Stimulated activated CD4-positive, alpha-beta T cell treated with anti-CD3 and anti-CD28 coated beads, Interleukin-2, amount 100 ng/mL, for 4 hours (primary cell): ENCODE measurements at regions not wholly inside any gene's neighbourhood (a gene's known extent, or its start where the extent isn't known, plus 50 kb on each side); places are given as distances from the start of the nearest gene placed in this dataset.

Source experiments
- DNase-seq: peaks from one replicate; pipeline ENCODE4 v3.0.0-alpha.2; 2020; ENCODE audit warnings: low read depth

DNA sequence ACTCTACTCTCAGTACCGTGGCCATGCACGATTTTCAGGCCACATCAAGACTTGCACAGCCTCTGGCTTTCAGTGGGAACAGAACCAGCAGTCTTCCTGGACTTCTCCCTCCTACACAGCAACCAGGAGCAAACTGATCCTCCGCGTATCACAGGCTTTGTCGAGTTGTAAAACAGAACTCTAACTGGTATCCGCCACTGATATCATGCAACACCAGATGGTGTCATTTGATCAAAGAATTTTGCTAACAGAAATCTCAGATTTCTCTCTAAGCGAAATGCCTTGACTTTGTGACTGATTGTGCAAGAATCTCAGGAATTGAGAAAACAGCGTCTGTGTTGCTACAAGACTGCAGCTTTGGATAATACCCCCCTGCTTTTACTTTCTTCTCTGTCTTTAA lies 85.7 kb downstream of the COPS8 start:
- DNase-seq, result no peak

DNA sequence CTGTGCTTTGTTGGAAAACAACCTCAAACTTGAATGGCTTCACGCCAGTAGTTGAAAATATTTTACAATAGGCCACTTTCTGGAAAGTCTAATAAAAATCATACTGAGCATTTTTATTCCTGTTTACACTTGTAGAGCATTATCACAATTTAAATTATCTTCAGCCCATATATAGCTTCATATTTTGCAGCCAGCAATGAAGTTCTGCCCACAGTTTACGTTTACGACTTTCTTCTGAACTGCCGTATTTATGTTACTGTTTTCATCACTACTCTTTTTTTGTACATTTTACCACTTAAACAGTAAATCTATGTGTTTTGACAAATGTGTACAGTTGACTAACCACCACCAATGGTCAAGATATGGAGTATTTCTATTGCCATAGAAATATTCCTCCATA lies 86.2 kb downstream of the COPS8 start:
- no peak for DNase-seq

DNA sequence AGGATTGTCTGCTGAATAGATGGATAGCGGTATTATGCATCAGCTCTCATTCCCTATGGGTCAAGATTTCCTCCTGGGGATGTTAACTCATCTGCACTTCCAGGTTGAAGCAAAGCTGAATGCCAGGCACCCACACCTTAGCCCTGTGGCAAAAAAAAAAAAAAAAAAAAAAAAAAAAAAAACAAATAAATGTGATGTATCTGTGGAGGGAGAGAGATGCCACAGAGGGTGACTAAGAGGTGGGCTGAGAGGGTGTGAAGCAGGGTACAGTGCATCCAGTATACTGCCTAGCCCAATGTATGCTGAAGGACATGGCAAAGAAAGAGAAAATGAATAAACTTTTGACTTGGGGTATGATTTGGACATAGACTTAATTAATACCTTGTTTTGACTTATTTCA lies 91.4 kb downstream of the COPS8 start:
- DNase-seq, result no peak

DNA sequence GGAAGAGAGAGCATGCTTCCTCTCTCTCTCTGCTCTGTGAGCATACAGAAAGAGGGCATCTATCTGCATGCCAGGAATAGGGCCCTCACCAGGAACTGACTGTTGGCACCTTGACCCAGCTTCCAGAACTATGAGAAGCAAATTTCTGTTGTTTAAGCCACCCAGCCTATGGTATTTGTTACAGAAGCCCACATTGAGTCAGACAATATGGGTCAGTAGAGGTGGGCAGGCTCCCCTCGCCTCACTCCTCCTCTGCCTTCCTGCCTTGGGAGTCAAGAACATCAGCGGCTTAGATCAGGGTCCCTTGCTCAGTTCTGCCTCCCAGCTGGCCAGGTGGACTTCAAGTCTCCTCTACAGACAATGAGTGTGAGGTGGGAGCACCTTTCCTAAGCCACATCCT lies 92.3 kb downstream of the COPS8 start:
- DNase-seq, result no peak

- DNase-seq, result no peak
Measured at GRCh38 chr2:237178396-237178795, 92.7 kb downstream of the COPS8 start.

DNA sequence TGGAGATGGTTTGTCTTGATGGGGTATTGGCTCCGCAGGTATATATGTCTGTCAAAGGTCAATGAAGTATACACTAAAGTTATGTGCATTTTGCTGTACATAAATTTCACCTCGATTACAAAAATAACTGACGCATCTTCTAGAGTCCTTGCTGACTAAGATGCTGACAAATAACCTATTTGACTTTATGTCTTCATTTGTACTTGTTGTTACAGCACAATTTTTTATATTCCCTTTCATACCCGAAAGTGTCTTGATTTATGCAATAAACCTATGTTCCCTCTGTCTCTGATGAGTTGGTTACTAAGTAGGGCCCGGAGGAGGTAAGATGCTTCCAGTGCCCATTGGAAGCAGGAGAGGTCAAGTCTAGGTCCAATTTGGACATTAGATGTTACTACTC lies 93.5 kb downstream of the COPS8 start:
- no peak for DNase-seq

- no peak for DNase-seq
Measured at GRCh38 chr2:237180187-237180586, 94.5 kb downstream of the COPS8 start.

- no peak for DNase-seq
Measured at GRCh38 chr2:237180987-237181386, 95.3 kb downstream of the COPS8 start.

DNA sequence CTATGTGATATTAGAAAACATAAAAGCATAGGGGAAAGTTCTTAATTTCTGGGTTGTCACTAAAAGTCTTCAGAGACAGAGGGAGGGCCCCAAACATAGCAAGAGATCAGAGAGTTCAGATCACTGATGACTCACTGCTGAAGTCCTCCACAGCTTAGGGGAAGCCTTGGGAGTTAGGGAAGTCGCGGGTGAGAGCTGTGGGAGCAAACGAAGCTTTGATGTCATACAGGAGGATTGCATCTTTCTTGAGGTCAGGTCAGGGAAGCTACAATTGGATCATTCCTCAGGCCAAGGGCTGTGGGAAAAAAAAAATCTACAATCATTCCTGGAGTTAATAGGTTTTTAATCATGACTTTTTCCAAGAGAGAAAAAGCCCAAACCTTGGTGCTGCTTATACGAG lies 96.2 kb downstream of the COPS8 start:
- DNase-seq, result no peak

- DNase-seq, result no peak
Measured at GRCh38 chr2:237182422-237183123, 96.9 kb downstream of the COPS8 start.

GRCh38 chr2:237184192-237184918 lies 98.7 kb downstream of the COPS8 start:
- no peak for DNase-seq

DNA sequence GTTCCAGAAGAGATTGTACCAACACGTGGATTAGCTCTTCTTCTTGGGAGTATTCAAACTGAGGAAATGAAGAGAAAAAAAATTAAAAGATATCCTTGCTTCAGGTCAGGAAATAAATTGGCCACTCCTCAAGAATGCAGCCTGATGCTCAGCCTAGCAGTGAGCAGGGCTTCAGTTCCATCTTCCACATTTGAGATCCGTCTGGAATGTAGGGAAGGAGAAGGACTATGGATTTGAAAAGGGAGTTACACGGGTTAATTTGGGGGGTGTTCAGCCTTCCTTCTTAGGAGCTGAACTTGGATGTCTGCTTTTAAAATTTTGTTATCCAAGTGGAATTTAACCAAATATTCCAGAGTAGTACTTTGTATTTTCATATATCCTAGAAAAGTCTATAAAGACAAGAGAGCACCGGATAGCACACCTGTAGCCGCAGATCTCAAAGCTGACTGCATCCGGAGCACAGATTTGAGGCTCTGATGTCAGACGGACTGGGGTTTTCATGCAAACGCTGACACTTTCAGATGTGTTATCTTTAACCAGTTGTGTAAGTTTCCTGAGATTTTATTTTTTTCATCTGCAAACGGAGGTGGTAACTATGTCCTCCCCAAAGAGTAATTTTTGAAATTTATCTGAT lies 99.3 kb downstream of the COPS8 start:
- DNase-seq, result no peak

DNA sequence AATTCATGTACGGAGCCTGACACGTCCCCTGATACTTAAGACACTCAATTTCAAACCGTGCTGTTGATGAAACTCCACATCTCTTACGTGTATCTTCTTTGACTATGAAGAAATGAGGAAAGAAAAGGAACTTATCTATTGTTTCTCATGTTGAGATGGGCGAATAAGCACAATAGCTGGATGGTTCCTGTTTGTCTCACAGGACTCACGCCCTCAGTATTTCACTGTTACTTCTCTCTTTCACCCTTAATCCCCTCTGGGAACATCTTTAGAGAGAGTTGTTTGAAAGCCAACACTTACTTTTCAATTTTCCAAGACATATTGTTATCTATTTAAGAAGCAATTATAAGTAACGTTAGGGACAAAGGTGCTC lies 99.8 kb downstream of the COPS8 start:
- DNase-seq, result no peak

DNA sequence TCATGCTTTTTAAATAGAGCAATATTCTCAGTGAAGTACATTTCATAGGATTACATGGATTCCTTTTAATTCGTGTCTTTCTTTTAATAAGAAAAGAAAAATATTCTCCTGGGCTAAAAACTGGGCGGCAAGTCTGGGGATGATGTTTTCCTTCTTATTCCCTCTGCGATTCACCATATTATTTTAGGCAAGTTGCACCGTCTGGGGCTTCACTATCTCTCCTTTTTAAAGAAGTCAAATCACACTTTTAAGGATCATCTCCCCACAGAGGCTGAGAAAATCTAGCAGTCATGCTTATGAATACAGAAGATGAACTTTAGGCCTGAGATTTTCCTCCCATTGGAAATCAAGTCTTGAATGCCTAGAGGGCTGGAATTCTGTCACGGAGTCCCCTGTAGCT lies 104.1 kb downstream of the COPS8 start:
- DNase-seq, result no peak

DNA sequence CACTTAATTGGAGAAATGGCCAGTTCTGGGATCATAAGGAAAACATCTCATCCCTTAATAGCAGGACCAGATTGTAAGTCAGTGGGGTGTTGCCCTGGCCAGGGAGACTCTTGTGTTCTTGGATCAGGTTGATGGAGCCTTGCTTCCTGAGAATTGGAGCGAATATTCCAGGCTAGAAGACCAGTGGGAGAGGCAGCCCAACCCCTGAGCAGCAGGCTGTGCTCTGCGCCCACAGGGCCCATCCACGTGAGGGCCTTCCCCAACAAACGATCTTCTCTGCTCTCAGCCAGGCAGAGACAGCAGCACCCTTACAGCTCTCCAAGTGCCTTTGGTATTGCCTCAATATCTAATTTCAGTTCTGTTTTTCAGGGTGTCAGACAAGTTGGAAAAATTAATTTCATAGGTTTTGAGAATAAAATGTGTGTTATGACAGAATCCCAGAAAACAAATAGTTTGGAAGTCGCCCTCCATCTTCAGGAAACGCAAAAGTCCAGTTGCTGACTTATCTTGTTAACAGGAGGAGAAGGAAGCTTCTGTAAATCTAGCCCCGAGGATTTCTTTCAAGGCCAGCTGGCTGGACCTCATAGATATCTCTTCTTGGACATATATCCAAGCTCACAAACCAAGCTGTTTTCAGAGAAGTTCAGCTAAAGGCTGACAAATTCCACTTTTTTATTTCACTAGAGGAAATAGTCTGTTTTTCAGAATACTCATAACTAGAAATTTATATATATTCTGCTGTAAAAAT lies 105.5 kb downstream of the COPS8 start:
- no peak for DNase-seq

- DNase-seq, result no peak
Measured at GRCh38 chr2:237191714-237192081, 106.0 kb downstream of the COPS8 start.

GRCh38 chr2:237192881-237193280 lies 107.2 kb downstream of the COPS8 start:
- DNase-seq, result no peak

GRCh38 chr2:237193436-237193835 lies 107.7 kb downstream of the COPS8 start:
- DNase-seq, result no peak

DNA sequence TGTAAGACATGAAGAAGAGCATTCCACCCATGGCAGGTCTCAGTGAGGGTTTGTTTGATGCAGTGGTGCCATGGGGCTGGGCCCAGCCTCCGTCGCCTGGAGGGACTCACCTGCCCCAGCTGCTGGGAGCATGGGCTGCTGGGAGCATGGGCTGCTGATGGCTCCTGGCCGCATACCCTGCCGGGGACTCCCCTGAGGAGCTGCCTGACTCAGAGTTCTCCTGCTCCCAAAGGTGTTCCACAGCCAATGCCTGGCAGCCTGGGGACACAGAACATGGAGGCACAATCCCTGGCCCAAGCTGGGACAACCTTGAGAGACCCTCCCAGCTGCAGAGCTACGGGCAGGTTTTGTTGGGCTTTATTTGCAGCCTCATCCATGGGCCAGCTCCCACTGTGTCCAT lies 108.4 kb downstream of the COPS8 start:
- DNase-seq, result no peak

DNA sequence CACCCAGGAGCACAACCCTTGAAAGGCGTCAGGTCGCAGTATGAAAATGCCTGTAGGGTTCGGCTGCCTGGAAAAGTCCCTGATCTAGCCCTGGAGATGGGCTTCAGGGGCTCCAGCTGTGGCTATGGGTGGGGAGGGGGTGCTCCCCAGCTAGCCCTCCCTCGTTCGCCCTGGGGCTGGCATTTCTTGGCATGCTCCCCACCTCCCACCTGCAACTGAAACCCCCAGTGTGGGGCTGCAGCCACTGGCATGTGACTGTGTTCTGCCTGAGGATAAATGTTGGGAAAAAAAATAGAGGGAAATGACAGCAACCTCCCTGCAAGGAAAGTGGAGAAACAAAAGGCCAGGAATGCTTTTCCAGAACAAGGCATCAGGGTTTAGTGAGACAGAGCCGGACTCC lies 109.2 kb downstream of the COPS8 start:
- DNase-seq, result no peak

DNA sequence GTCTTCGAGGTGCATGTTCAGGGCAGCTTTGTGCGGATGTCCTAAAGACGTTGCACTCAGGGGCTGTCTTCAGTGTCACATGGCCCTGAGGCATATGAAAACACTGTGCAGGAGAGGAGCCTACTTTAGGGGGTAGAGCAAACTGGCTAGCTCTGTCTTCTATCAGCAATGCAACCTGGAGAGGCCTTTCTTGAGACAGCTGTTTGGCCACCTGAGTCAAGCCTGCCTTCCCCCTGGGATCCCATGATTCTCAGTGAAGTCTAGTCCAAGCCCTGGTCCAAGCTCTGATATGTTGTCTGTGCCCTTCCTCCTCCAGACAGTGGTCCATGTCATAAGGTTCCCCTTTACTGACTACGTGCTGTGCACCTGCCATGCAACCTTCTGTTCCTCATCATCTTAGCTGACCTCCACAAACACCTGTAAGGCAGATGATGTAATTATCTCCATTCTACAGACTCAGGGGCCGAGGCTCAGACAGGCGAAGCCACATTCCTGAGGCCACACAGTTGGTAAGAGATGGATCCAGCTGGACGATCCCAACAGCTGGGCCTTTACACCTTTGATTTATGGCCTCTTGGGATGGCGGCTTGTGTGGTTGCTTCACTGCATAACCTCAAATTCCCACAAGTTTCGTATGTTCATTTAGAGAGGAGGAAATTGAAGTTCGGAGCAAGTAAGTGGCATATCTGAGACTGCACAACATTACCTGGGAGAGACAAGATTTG lies 109.9 kb downstream of the COPS8 start:
- DNase-seq, result no peak

DNA sequence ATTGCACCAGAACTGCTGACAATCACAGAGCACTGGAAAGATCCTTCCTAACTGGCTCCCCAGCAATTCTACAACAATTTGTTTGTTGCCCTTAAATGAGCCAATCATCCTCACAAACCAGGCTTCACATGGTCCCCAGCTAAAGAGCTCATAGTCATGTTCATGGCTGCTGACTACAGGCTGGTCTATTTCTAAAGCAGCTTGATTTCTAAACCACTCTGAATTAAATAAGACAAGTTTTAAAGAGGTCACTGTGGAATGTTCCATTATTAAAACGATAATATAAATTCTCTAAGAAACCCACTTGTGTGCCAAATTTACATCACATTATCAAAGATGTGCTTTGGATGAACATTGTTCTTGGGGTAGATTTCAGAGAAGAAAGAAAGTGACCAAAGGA lies 110.7 kb downstream of the COPS8 start:
- no peak for DNase-seq
